GM21825 (cell line): ENCODE measurements at regions not wholly inside any gene's neighbourhood (a gene's known extent, or its start where the extent isn't known, plus 50 kb on each side); places are given as distances from the start of the nearest gene placed in this dataset.

ENCODE experiments used
- ATAC-seq: cut with Tn5 transposase; IDR thresholded peaks from one replicate; pipeline ENCODE4 v1.9.1; 2021; ENCODE audit warnings: mild to moderate bottlenecking, moderate library complexity; ENCODE audit not compliant: unreplicated experiment

DNA sequence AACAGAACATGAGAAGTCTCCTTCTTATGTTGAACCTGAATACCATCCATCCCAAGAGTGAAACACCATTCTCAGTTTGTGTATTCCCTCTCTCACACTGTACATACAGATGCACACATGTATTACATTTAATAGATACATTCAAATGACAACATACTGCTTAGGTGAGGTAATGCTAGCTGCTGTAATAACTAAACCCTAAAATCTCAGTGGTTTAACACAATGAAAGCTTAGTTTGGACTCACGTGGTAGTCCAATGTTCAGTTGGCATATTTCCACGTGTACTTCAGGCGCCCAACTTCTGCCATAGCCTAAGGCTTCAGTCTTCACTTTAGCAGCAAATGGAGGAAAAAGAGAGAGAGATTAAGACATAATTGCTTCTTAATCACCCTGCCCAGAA is 351.1 kb upstream of the PMFBP1 start:
- ATAC-seq = no peak

DNA sequence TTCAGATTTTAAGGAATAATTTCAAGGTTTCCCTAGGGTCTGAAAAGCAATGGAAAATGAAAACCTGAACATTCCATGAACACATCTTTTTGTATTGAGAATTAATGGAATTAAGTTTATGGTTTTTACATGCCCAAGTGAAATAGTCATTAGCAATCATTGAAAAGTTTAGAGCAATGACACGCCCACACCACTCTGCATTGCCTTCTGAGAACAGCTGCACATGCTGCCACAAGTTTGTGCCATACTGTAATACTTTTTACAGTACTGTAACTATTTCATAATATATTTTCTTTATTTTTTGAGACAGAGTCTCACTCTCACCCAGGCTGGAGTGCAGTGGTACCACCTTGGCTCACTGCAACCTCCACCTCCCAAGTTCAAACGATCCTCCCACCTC is 345.2 kb upstream of the PMFBP1 start:
- no peak for ATAC-seq

DNA sequence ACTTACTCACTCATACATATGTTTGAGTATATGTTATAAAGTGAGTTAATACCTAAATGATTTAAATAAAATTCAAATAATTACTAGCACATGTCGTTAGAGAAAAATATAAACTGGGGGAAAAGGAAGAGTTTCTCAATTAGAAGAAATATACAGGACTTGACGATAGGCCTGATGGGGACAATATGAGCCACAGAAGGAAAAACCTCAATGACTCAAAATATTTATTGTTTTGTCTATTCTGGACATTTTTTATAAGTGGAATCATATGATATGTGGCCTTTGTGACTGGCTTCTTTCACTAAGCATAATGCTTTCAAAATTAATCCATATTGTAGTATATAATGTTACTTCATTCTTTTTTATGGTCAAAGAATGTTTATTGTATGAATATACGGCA is 339.2 kb upstream of the PMFBP1 start:
- ATAC-seq = no peak

DNA sequence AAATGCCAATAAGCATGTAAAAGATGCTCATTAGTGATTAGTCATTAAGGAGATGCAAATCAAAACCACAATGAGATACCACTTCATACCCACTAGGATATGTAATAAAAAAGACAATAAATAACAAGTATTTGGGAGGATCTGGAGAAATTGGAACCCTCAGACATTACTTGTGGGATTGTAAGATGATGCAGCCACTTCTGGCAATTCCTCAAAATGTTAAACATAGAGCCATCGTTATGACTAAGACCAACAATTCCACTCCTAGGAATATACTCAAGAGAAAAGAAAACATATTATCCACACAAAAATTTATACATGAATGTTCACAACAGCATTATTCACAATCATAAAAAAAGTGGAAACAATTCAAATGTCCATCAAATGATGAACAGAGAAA is 336.2 kb upstream of the PMFBP1 start:
- no peak for ATAC-seq

GRCh38 chr16:72502594-72503005 is 330.6 kb upstream of the PMFBP1 start:
- ATAC-seq = no peak

- ATAC-seq = peak; percentile 90
Observed at GRCh38 chr16:72501739-72502593, 330.0 kb upstream of the PMFBP1 start.

DNA sequence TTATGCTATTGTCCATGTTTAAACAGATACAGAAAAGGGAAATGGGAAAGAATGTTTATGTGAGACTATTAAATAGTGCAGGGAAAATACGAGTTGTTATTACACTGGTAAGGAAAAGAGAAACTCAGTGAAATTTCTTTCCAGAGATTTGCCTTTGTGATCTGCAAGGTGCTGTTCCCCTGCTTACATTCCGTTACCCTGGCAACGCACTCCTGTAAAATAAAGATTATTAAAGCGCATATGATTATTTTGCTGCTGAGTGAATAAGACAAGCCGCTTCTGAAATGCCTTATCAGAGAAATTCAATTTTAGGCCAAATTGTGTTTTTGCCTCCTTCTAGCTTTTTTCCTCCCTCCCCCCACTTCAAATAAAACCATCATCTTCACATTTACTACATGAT is 328.6 kb upstream of the PMFBP1 start:
- ATAC-seq = no peak

- no peak for ATAC-seq
Observed at GRCh38 chr16:72493716-72494415, 321.9 kb upstream of the PMFBP1 start.

DNA sequence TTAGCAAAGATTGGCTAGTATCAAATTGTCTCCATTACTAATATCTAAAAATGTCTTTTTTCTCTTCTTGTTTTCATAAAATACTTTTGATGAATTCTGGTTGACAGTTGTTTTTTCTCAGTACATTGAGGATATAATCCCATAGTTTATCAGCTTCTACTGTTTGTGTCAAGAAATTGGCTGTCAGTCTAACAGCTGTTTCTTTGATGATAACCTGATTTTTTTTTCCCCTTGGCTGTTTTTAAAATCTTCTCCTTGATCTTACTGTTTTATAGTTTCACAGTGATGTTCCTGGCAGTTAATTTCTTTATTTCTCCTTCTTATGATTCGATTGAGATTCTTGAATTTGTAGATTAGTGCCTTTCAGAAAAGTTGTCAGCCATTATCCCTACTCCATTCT is 315.3 kb upstream of the PMFBP1 start:
- no peak for ATAC-seq

DNA sequence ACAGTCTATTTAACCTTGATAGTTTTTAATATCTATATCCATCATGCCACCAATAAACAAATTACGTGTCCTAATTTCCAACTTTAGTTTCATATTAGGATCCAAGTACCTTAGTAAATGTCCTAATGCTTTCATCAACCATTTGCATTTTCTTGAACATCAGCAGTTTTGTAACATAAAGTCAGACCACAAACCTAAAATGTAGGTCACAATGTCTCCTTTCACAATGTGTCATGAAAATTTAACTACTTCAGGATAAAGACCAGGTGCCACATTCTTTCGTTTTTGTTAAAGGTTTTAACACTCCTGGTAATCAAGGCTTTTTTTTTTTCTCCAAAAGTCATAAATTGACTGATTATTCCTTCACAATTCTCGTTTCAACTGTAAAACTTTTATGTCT is 310.7 kb upstream of the PMFBP1 start:
- ATAC-seq = no peak

DNA sequence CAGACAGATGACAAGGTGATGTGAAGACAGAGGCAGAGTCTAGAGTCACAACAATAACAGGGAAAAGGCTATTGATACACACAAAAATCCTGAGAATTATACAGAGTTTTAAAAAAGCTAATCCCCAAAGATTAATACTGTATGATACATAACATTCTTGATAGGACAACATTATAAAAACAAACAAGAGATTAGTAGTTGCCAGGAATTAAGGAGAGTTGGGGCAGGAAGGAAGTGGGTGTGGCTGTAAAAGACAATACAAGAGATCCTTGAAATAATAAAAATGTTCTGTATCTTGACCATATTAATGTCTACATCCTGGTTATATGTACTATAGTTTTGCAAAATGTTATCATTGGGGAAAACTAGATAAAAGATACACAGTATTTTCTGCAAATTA is 309.5 kb upstream of the PMFBP1 start:
- no peak for ATAC-seq

- ATAC-seq = no peak
Observed at GRCh38 chr16:72480911-72481310, 309.0 kb upstream of the PMFBP1 start.

GRCh38 chr16:72475688-72476087 is 303.7 kb upstream of the PMFBP1 start:
- ATAC-seq = no peak

GRCh38 chr16:72474501-72475123 is 302.7 kb upstream of the PMFBP1 start:
- no peak for ATAC-seq

GRCh38 chr16:72473631-72474030 is 301.7 kb upstream of the PMFBP1 start:
- no peak for ATAC-seq

GRCh38 chr16:72471317-72471924 is 299.5 kb upstream of the PMFBP1 start:
- no peak for ATAC-seq

DNA sequence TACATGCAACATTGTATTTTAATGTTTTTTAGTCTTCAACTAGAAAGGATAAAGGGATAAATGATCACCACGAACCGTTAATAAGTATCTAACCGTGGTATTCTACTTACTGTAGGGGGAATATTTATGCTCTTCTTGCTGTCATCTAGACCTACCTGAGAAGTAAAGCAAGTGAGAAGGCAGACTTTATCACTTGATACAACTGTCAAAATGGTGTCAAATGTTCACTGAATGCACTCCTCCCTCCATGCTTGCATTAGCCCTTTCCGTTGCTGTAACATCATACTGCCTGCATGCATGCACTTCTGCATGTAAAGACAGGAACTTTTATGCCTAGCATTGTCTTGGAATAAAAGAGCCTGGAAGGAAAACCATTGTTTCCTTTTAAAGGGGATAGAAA is 298.6 kb upstream of the PMFBP1 start:
- ATAC-seq = no peak

GRCh38 chr16:72469932-72470331 is 298.0 kb upstream of the PMFBP1 start:
- no peak for ATAC-seq

- ATAC-seq = no peak
Observed at GRCh38 chr16:72468582-72468981, 296.6 kb upstream of the PMFBP1 start.

GRCh38 chr16:72467157-72467759 is 295.3 kb upstream of the PMFBP1 start:
- no peak for ATAC-seq
